RWPE1 (cell line): ENCODE measurements at regions not wholly inside any gene's neighbourhood (a gene's known extent, or its start where the extent isn't known, plus 50 kb on each side); places are given as distances from the start of the nearest gene placed in this dataset.

Experiments
- CTCF ChIA-PET: fragments of 350-600 bp; sonication (Branson Sonifier 250); formaldehyde crosslinking; extraction: SDS; loops from one replicate; lab custom pipeline; 2021; lab: Yijun Ruan, JAX
- POLR2A ChIA-PET: fragments of 400-600 bp; formaldehyde crosslinking; extraction: SDS; loops from one replicate; lab custom pipeline; 2020; ENCODE audit warnings: antibody characterized with exemption; ENCODE audit not compliant: low non-redundant PET; lab: Yijun Ruan, JAX
- DNase-seq: peaks from one replicate; pipeline ENCODE4 v3.0.0; 2012; ENCODE audit warnings: low spot score
- H3K27ac ChIP-seq: fragments of 450-650 bp; 2 replicates; pipeline ENCODE4 v1.5.1; 2017
- CTCF ChIP-seq: fragments of 450-650 bp; conservative IDR thresholded peaks from 2 replicates; pipeline ENCODE4 v1.5.1; 2017; ENCODE audit warnings: low read depth, mild to moderate bottlenecking

- TF ChIP-seq CTCF: no peak
- no peak overlapping the region for H3K27ac ChIP-seq
- DNase-seq: no peak
- POLR2A ChIA-PET: no interaction called here
- CTCF ChIA-PET: no interaction called here
Measured at GRCh38 chr2:101574622-101575021, 99.7 kb upstream of the RFX8 start.

GRCh38 chr2:101571951-101572350 lies 97.0 kb upstream of the RFX8 start:
- POLR2A ChIA-PET: interaction anchor here (0.5 kb wide), 1 partner anchor 49 kb away, joined by 3 read pairs; no protein-coding TSS in a partner anchor
- CTCF ChIA-PET: interaction anchor here (0.6 kb wide), 1 partner anchor 34 kb away, joined by 3 read pairs; no protein-coding TSS in a partner anchor
- TF ChIP-seq CTCF: no peak
- no peak for DNase-seq
- H3K27ac ChIP-seq: no peak overlapping the region

GRCh38 chr2:101569886-101570520 lies 95.1 kb upstream of the RFX8 start:
- TF ChIP-seq CTCF: no peak
- ChIA-PET POLR2A (no interaction called here), CTCF (interaction anchor here (0.7 kb wide), 1 partner anchor 908 kb away, joined by 4 read pairs; no protein-coding TSS in a partner anchor)
- H3K27ac ChIP-seq: no peak overlapping the region
- DNase-seq: no peak

- CTCF ChIA-PET: interaction anchor here (0.6 kb wide), 1 partner anchor 103 kb away, joined by 5 read pairs; no protein-coding TSS in a partner anchor
- no peak for TF ChIP-seq CTCF
- POLR2A ChIA-PET: no interaction called here
- no peak for DNase-seq
- H3K27ac ChIP-seq: no peak overlapping the region
Measured at GRCh38 chr2:101568969-101569368, 94.1 kb upstream of the RFX8 start.

GRCh38 chr2:101566632-101567228 lies 91.8 kb upstream of the RFX8 start:
- ChIA-PET CTCF (interaction anchor here (1.2 kb wide), 1 partner anchor 12 kb away, joined by 3 read pairs; no protein-coding TSS in a partner anchor), POLR2A (no interaction called here)
- no peak overlapping the region for H3K27ac ChIP-seq
- no peak for DNase-seq
- TF ChIP-seq CTCF: no peak

- POLR2A ChIA-PET: no interaction called here
Measured at GRCh38 chr2:101563849-101564248, 88.9 kb upstream of the RFX8 start.

More at GRCh38 chr2:101563849-101564248, 88.9 kb upstream of the RFX8 start:
- no peak overlapping the region for H3K27ac ChIP-seq
- no peak for TF ChIP-seq CTCF
- CTCF ChIA-PET: no interaction called here
- DNase-seq: no peak
